ENCODE measurements at regions not wholly inside any gene's neighbourhood (a gene's known extent, or its start where the extent isn't known, plus 50 kb on each side); places are given as distances from the start of the nearest gene placed in this dataset.

- Histone ChIP-seq H3K27me3 (ENCODE audit: control insufficient read depth, insufficient read depth, low read length) (peaks cover 1% of the 10 kb centered on the region; the same call in 1 of the 2 replicates), H3K4ac (ENCODE audit: low read depth, low read length) (no peak overlapping the region), H2BK20ac (ENCODE audit: low read depth, low read length) (no peak overlapping the region), H2BK120ac (ENCODE audit: low read depth, low read length) (no peak overlapping the region), H3K14ac (replicated peaks; ENCODE audit: low read depth, low read length) (no peak overlapping the region), H3K36me3 (ENCODE audit: control insufficient read depth, insufficient read depth, low read length) (no peaks in the 10 kb centered on the region), H3K4me1 (ENCODE audit: control insufficient read depth, insufficient read depth, low read length) (no peaks in the 10 kb centered on the region), H3K4me2 (ENCODE audit: low read depth, low read length) (no peak overlapping the region), H4K5ac (ENCODE audit: low read depth, low read length) (no peak overlapping the region), H3K9me1 (ENCODE audit: insufficient read depth, low read length) (no peaks in the 10 kb centered on the region), H2BK5ac (ENCODE audit: low read depth, low read length, poor library complexity, severe bottlenecking) (no peak overlapping the region), H3K9ac (ENCODE audit: low read depth, low read length) (no peak overlapping the region), H3K4me3 (ENCODE audit: insufficient read depth, low read depth, low read length) (no peak overlapping the region), H3K27ac (ENCODE audit: insufficient read depth, low read length) (no peak overlapping the region), H4K8ac (ENCODE audit: low read depth in 2 of 2, low read length in 2 of 2) (no peak overlapping the region), H4K91ac (ENCODE audit: insufficient read depth, low read depth, low read length) (no peak overlapping the region), H3K23ac (ENCODE audit: low read depth, low read length) (no peak overlapping the region), H3K79me1 (ENCODE audit: low read depth in 1 of 2, low read length in 2 of 2) (no peaks in the 10 kb centered on the region), H4K20me1 (ENCODE audit: insufficient read depth, low read length) (no peaks in the 10 kb centered on the region), H3K56ac (ENCODE audit: extremely low read depth, insufficient read depth, low read length) (no peak overlapping the region), H3K9me3 (ENCODE audit: control insufficient read depth, insufficient read depth, low read length) (no peaks in the 10 kb centered on the region), H3K18ac (ENCODE audit: low read depth, low read length) (no peak overlapping the region), H2AK9ac (replicated peaks; ENCODE audit: low read depth, low read length, poor library complexity) (no peak overlapping the region), H2AK5ac (ENCODE audit: low read depth, low read length) (no peak overlapping the region), H2AFZ (replicated peaks; ENCODE audit: low read length, poor library complexity) (no peak overlapping the region), H2BK15ac (ENCODE audit: low read depth, low read length) (no peak overlapping the region)
- in situ Hi-C loops (cut with MboI; ENCODE audit: low sequenced_read_pairs) = no loop called here
- WGBS, 2 experiments (ENCODE audit: extremely low coverage in 2 of 2, insufficient read length in 1 of 2) = no CpG with 5 or more reads among the region's 7 CpGs
- ChIA-PET CTCF (interaction anchor here (1.0 kb wide), 1 partner anchor 235 kb away, joined by 3 read pairs; no protein-coding TSS in a partner anchor), POLR2A (ENCODE audit: unreplicated experiment) (no interaction called here)
- dilution Hi-C loops (cut with HindIII; ENCODE audit: low sequenced_read_pairs, unreplicated experiment) = no loop called here
- ATAC-seq (ENCODE audit: low read depth) = peak; percentile 78
- TF ChIP-seq RAD21 (IDR thresholded peaks at IDR 0.05; ENCODE audit: low read length) (no peak), MAFK (IDR thresholded peaks at IDR 0.05; ENCODE audit: low read depth, low read length) (no peak), RFX5 (IDR thresholded peaks at IDR 0.05; ENCODE audit: low read depth, low read length) (no peak), POLR2A (IDR thresholded peaks at IDR 0.05; ENCODE audit: low read depth, low read length) (no peak), SMC3 (IDR thresholded peaks at IDR 0.05; ENCODE audit: low read depth, low read length) (no peak), CHD1 (IDR thresholded peaks at IDR 0.05; ENCODE audit: low read depth, low read length) (no peak), MXI1 (IDR thresholded peaks at IDR 0.05; ENCODE audit: borderline replicate concordance, low read depth, low read length) (no peak), BHLHE40 (IDR thresholded peaks at IDR 0.05; ENCODE audit: low read depth, low read length) (no peak), CEBPB (IDR thresholded peaks at IDR 0.05; ENCODE audit: low read depth, low read length) (peak; percentile 26; the same call in 1 of the 2 replicates)
- no TSS peak for BruUV-seq (replicated peaks)
- intact Hi-C loops (cut with micrococcal nuclease) = no loop called here
- DNase-seq = peak; percentile 81
Measured at GRCh38 chr17:71792966-71793365, 327.9 kb upstream of the SOX9 start.

Data from IMR-90 (cell line).